ENCODE measurements at regions not wholly inside any gene's neighbourhood (a gene's known extent, or its start where the extent isn't known, plus 50 kb on each side); places are given as distances from the start of the nearest gene placed in this dataset.

DNA sequence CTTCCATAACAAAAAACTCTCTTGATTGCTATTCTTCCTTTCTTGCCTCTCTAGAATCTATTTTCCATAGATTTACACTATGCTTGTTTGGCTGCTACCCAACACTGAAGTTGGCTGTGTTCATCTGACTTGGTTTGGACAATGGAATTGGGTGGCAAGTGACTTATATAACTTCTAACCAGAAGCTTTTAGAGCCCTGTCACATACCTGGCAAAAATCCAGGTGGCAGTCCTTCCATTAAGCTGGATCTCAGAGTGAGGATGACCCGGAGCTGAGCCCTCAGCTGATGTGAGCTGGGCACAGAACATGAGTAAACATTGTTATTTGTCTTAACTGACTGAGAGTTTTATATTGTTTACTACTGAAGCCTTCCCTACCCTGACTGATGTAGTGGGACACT is 225.7 kb downstream of the TLR4 start:
- no peak for FAIRE-seq

GRCh38 chr9:117932585-117932984 is 228.4 kb downstream of the TLR4 start:
- no peaks in the 10 kb centered on the region for H3K4me1 ChIP-seq (ENCODE audit: control insufficient read depth in 2 of 3, insufficient read depth in 2 of 3, low read depth in 1 of 3, low read length in 3 of 3)
- no peaks in the 10 kb centered on the region for H3K27me3 ChIP-seq (ENCODE audit: control insufficient read depth, insufficient read depth, low read length)
- TF ChIP-seq CTCF (IDR thresholded peaks at IDR 0.05; ENCODE audit: borderline replicate concordance, extremely low read depth, insufficient read depth): no peak
- H3K27ac ChIP-seq (ENCODE audit: low read depth in 2 of 2, low read length in 2 of 2): no peak overlapping the region
- no peaks in the 10 kb centered on the region for H3K36me3 ChIP-seq (ENCODE audit: control insufficient read depth in 2 of 3, insufficient read depth in 3 of 3, low read length in 3 of 3)
- FAIRE-seq: no peak
- no peaks in the 10 kb centered on the region for H3K9me3 ChIP-seq (ENCODE audit: control insufficient read depth in 2 of 3, insufficient read depth in 1 of 3, low read length in 3 of 3)
- no peak overlapping the region for H3K4me3 ChIP-seq (ENCODE audit: low read length in 3 of 3)
- DNase-seq: no peak
- no peak overlapping the region for H3K9ac ChIP-seq (ENCODE audit: low read length in 3 of 3)
- intact Hi-C loops (cut with DNase I): no loop called here

More for the DNA sequence above, 225.7 kb downstream of the TLR4 start:
- no peak overlapping the region for H3K4me3 ChIP-seq (ENCODE audit: low read length in 3 of 3)
- no peak overlapping the region for H3K27ac ChIP-seq (ENCODE audit: low read depth in 2 of 2, low read length in 2 of 2)
- no peak overlapping the region for H3K9ac ChIP-seq (ENCODE audit: low read length in 3 of 3)
- intact Hi-C loops (cut with DNase I): no loop called here
- TF ChIP-seq CTCF (IDR thresholded peaks at IDR 0.05; ENCODE audit: borderline replicate concordance, extremely low read depth, insufficient read depth): no peak
- no peaks in the 10 kb centered on the region for H3K27me3 ChIP-seq (ENCODE audit: control insufficient read depth, insufficient read depth, low read length)
- H3K36me3 ChIP-seq (ENCODE audit: control insufficient read depth in 2 of 3, insufficient read depth in 3 of 3, low read length in 3 of 3): no peaks in the 10 kb centered on the region
- no peak for DNase-seq
- H3K9me3 ChIP-seq (ENCODE audit: control insufficient read depth in 2 of 3, insufficient read depth in 1 of 3, low read length in 3 of 3): no peaks in the 10 kb centered on the region
- no peaks in the 10 kb centered on the region for H3K4me1 ChIP-seq (ENCODE audit: control insufficient read depth in 2 of 3, insufficient read depth in 2 of 3, low read depth in 1 of 3, low read length in 3 of 3)

- Histone ChIP-seq H3K9ac (ENCODE audit: low read length in 3 of 3) (no peak overlapping the region), H3K27ac (ENCODE audit: low read depth in 2 of 2, low read length in 2 of 2) (no peak overlapping the region), H3K9me3 (ENCODE audit: control insufficient read depth in 2 of 3, insufficient read depth in 1 of 3, low read length in 3 of 3) (no peaks in the 10 kb centered on the region), H3K27me3 (ENCODE audit: control insufficient read depth, insufficient read depth, low read length) (no peaks in the 10 kb centered on the region), H3K4me3 (ENCODE audit: low read length in 3 of 3) (no peak overlapping the region), H3K4me1 (ENCODE audit: control insufficient read depth in 2 of 3, insufficient read depth in 2 of 3, low read depth in 1 of 3, low read length in 3 of 3) (no peaks in the 10 kb centered on the region), H3K36me3 (ENCODE audit: control insufficient read depth in 2 of 3, insufficient read depth in 3 of 3, low read length in 3 of 3) (no peaks in the 10 kb centered on the region)
- no peak for TF ChIP-seq CTCF (IDR thresholded peaks at IDR 0.05; ENCODE audit: borderline replicate concordance, extremely low read depth, insufficient read depth)
- FAIRE-seq: no peak
- DNase-seq: no peak
- intact Hi-C loops (cut with DNase I): no loop called here
These were observed 232.3 kb downstream of the TLR4 start for GRCh38 chr9:117936185-117937130.
